Activated CD4-positive, alpha-beta T cell treated with anti-CD3 and anti-CD28 coated beads, Interleukin-2, amount 10 ng/mL, durations not matched to agents 7 days and 5 days (primary cell): ENCODE measurements at regions not wholly inside any gene's neighbourhood (a gene's known extent, or its start where the extent isn't known, plus 50 kb on each side); places are given as distances from the start of the nearest gene placed in this dataset.
"Not testable (repeated sequence)": the region's sequence is repeated elsewhere in the genome, so short reads cannot be mapped to it uniquely, and the experiment has no call there.

Experiments
- CTCF ChIA-PET: fragments of 350-600 bp; sonication (Branson Sonifier 250); formaldehyde crosslinking; loops from one replicate; lab custom pipeline; 2021; ENCODE audit warnings: antibody characterized with exemption; lab: Charles Lee
- POLR2A ChIA-PET: fragments of 350-600 bp; sonication (Branson Sonifier 250); formaldehyde crosslinking; loops from one replicate; lab custom pipeline; 2021; ENCODE audit warnings: antibody characterized with exemption; lab: Charles Lee
- DNase-seq: peaks from one replicate; pipeline ENCODE4 v3.0.0-alpha.2; 2020
- H3K27ac Mint-ChIP-seq: one replicate; pipeline ENCODE4 v1.8.0; 2021; ENCODE audit warnings: mild to moderate bottlenecking, moderate library complexity, mixed read lengths
- H3K27me3 Mint-ChIP-seq: one replicate; pipeline ENCODE4 v1.8.0; 2021; ENCODE audit warnings: mixed read lengths
- H3K36me3 Mint-ChIP-seq: one replicate; pipeline ENCODE4 v1.8.0; 2021; ENCODE audit warnings: low read depth, mixed read lengths
- H3K4me1 Mint-ChIP-seq: one replicate; pipeline ENCODE4 v1.8.0; 2021; ENCODE audit warnings: mixed read lengths
- H3K4me3 Mint-ChIP-seq: one replicate; pipeline ENCODE4 v1.8.0; 2021; ENCODE audit warnings: mild to moderate bottlenecking, moderate library complexity, mixed read lengths
- H3K9me3 Mint-ChIP-seq: one replicate; pipeline ENCODE4 v1.8.0; 2021; ENCODE audit warnings: mixed read lengths

DNA sequence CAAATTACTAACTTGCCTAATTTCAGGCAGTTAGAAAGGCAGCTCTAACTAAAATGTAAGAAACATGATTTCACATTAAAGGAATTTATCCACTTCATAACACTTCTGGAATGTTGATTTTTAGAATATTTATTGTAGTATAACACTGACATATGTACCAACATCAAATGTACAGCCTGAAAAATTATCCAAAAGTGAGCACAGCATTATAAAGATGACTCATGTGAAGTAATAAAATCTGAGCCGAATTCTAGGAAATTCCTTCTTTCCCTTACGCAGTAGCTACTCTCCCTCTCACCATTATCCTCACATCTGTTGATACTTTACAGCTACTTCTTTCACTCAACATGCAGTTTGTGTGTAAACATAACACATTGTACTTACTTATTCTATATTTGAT lies 610.6 kb downstream of the ZWINT start:
- DNase-seq, result no peak
- CTCF ChIA-PET, result no interaction called here
- POLR2A ChIA-PET, result no interaction called here
- Mint-ChIP-seq H3K27me3 (no peaks in the 10 kb centered on the region), H3K36me3 (no peaks in the 10 kb centered on the region), H3K27ac (no peak overlapping the region), H3K9me3 (no peaks in the 10 kb centered on the region), H3K4me1 (no peaks in the 10 kb centered on the region), H3K4me3 (no peak overlapping the region)

- Mint-ChIP-seq H3K9me3 (no peaks in the 10 kb centered on the region), H3K27ac (no peak overlapping the region), H3K4me3 (no peak overlapping the region), H3K27me3 (no peaks in the 10 kb centered on the region), H3K4me1 (no peaks in the 10 kb centered on the region), H3K36me3 (no peaks in the 10 kb centered on the region)
- CTCF ChIA-PET, result no interaction called here
- no peak for DNase-seq
- POLR2A ChIA-PET, result no interaction called here
Measured at GRCh38 chr10:55747244-55747643, 613.8 kb downstream of the ZWINT start.

DNA sequence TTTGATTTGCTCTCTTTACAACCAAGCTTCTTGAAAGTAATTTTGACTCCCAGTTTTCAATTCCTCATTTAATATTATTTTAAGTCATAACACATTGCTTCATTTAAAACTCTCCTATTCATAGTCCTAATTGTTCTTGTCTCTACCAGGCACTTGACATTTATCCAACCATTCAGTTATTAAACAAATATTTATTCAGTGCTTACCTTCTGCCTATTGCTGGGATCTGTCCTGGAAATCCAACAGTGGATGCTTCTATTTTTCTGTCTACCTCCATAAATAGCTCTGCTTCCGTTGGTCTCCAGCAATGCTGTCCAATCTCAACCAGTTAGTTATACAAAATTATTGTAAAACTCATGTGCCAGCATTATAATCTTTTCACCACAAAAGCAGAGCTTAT lies 615.1 kb downstream of the ZWINT start:
- no peak for DNase-seq
- Mint-ChIP-seq H3K9me3 (no peaks in the 10 kb centered on the region), H3K4me3 (no peak overlapping the region), H3K36me3 (no peaks in the 10 kb centered on the region), H3K4me1 (no peaks in the 10 kb centered on the region), H3K27ac (no peak overlapping the region), H3K27me3 (no peaks in the 10 kb centered on the region)
- POLR2A ChIA-PET, result no interaction called here
- CTCF ChIA-PET, result no interaction called here

DNA sequence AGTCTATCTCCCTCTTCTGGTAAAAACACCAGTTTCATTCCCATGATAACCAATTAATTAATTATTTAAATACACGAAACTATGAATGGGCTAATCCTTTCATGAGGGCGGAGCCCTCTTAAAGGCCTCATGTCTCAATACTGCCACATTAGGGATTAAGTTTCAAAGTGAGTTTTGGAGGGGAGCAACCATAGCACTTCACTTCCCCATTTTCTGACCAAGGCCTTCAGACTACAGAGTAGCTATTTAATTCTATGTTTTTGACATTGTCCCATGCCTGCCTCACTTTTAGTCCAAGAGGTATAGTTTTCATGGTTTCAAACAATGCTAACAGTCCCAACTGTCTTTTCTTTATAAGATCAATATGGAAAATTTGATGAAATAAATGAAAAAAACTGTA lies 618.6 kb downstream of the ZWINT start:
- no peak overlapping the region for H3K27ac Mint-ChIP-seq
- H3K4me1 Mint-ChIP-seq, result no peaks in the 10 kb centered on the region
- POLR2A ChIA-PET, result no interaction called here
- H3K9me3 Mint-ChIP-seq, result no peaks in the 10 kb centered on the region
- no peak overlapping the region for H3K4me3 Mint-ChIP-seq
- no peaks in the 10 kb centered on the region for H3K36me3 Mint-ChIP-seq
- CTCF ChIA-PET, result no interaction called here
- H3K27me3 Mint-ChIP-seq, result no peaks in the 10 kb centered on the region
- no peak for DNase-seq

DNA sequence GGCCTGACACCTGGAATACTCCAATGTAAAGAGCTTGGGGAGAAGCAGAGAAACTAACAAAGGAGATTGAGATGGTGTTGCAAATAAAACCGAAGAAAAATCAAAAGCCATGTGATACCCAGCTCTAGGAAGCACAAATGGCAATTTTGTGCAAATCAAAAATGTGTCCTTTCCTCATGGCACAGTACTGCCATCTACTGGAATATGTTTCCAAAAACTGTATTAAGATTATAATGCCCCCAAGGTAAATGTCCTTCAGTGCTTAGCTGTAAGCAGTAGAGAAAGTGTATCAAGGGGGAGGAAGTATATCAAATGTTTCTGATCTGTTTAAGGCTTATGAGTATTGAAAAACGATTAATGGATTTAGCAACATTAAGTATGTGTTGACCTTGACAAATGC lies 620.3 kb downstream of the ZWINT start:
- H3K36me3 Mint-ChIP-seq, H3K4me1 Mint-ChIP-seq, DNase-seq, H3K27me3 Mint-ChIP-seq, POLR2A ChIA-PET, H3K4me3 Mint-ChIP-seq, H3K27ac Mint-ChIP-seq, CTCF ChIA-PET, H3K9me3 Mint-ChIP-seq: not testable (repeated sequence)

- Mint-ChIP-seq H3K27me3 (no peaks in the 10 kb centered on the region), H3K36me3 (no peaks in the 10 kb centered on the region), H3K4me1 (no peaks in the 10 kb centered on the region), H3K27ac (no peak overlapping the region), H3K9me3 (no peaks in the 10 kb centered on the region), H3K4me3 (no peak overlapping the region)
- POLR2A ChIA-PET, result no interaction called here
- CTCF ChIA-PET, result no interaction called here
- DNase-seq, result no peak
Measured at GRCh38 chr10:55740110-55740509, 620.9 kb downstream of the ZWINT start.

- Mint-ChIP-seq H3K36me3 (no peaks in the 10 kb centered on the region), H3K9me3 (no peaks in the 10 kb centered on the region), H3K4me3 (no peak overlapping the region), H3K27ac (no peak overlapping the region), H3K27me3 (no peaks in the 10 kb centered on the region), H3K4me1 (no peaks in the 10 kb centered on the region)
- POLR2A ChIA-PET, result no interaction called here
- DNase-seq, result no peak
- CTCF ChIA-PET, result no interaction called here
Measured at GRCh38 chr10:55734112-55734511, 626.9 kb downstream of the ZWINT start.

- no peak overlapping the region for H3K27ac Mint-ChIP-seq
- H3K4me1 Mint-ChIP-seq, result no peaks in the 10 kb centered on the region
- no peak for DNase-seq
- ChIA-PET POLR2A (no interaction called here), CTCF (no interaction called here)
- H3K36me3 Mint-ChIP-seq, result no peaks in the 10 kb centered on the region
- H3K9me3 Mint-ChIP-seq, result no peaks in the 10 kb centered on the region
- H3K27me3 Mint-ChIP-seq, result no peaks in the 10 kb centered on the region
- no peak overlapping the region for H3K4me3 Mint-ChIP-seq
Measured at GRCh38 chr10:55704950-55705349, 656.1 kb downstream of the ZWINT start.

GRCh38 chr10:55668326-55668922 lies 692.6 kb downstream of the ZWINT start:
- H3K4me1 Mint-ChIP-seq, result no peaks in the 10 kb centered on the region
- H3K27me3 Mint-ChIP-seq, result no peaks in the 10 kb centered on the region
- no peak for DNase-seq
- no peak overlapping the region for H3K4me3 Mint-ChIP-seq
- CTCF ChIA-PET, result interaction anchor here (0.6 kb wide), 1 partner anchor 41 kb away, joined by 4 read pairs; no protein-coding TSS in a partner anchor
- peaks cover 6% of the 10 kb centered on the region for H3K9me3 Mint-ChIP-seq
- H3K27ac Mint-ChIP-seq, result no peak overlapping the region
- POLR2A ChIA-PET, result no interaction called here
- H3K36me3 Mint-ChIP-seq, result no peaks in the 10 kb centered on the region

DNA sequence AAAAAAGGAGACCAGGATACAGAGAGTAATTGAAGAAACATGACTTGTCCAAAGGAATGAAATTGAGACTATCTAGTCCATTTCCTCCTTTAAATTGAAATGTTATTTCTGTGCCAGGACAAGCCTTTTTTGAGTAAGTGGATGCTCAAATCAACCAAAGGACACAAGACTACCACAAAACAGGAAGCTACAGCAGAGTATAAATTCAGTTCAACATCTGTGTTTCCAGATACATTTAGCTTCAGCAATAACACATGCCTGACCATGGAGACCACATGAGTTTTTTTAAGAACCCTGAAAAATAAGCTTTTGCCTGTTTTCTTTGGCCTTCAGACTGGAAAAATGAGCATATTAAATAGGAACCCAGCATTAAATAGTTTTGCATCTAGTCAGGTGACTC lies 707.5 kb downstream of the ZWINT start:
- no peak for DNase-seq
- Mint-ChIP-seq H3K4me3 (no peak overlapping the region), H3K27ac (no peak overlapping the region), H3K9me3 (no peaks in the 10 kb centered on the region), H3K27me3 (no peaks in the 10 kb centered on the region), H3K36me3 (no peaks in the 10 kb centered on the region), H3K4me1 (no peaks in the 10 kb centered on the region)
- POLR2A ChIA-PET, result no interaction called here
- CTCF ChIA-PET, result no interaction called here

DNA sequence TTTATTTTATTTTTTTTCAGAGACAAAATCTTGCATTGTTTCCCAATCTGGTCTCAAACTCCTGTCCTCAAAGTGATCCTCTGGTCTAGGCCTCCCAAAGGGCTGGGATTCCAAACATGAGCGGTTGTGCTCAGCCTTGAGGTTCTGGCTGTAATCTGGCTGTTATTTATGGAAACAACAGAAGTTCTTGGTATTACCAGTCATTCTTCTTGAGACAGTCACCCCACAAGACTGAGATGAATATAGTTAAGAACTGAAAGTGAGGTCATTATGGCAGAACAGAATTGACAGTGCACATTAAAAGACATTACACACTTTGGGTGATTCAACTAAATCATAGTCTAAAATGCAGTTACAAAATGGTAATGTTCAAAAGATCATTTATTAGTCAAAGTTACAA lies 719.5 kb downstream of the ZWINT start:
- Mint-ChIP-seq H3K27ac (no peak overlapping the region), H3K9me3 (no peaks in the 10 kb centered on the region), H3K4me1 (no peaks in the 10 kb centered on the region), H3K36me3 (no peaks in the 10 kb centered on the region), H3K4me3 (no peak overlapping the region), H3K27me3 (no peaks in the 10 kb centered on the region)
- CTCF ChIA-PET, result no interaction called here
- no peak for DNase-seq
- POLR2A ChIA-PET, result no interaction called here

DNA sequence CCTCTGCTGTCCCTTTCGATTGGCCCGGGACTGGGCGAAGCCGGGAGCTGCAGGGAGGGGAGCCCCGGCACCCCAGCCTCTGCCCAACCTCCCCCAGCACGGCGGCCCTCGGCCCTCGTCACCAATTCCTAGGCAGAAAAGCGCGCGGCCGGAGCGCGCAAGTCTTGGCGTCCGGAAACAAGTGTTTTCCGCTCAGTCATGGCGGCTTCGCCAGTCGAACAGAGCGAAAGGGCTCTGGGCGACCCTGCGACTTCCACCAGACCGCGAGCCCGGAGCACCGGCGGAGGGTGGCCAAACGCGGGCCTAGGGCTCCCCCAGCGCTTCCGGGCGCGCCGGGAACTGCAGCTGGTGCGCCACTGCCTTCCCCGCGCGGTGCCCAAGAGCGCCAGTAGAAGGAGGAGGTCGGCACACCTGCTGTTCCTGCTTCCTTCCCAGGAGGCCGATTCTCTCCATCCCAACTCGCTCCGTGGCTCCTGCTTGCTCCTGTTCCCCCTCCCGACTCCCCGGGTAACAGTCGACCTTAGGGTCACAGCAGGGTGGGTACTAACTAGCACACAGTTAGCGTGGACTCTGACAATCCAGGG lies 729.9 kb downstream of the ZWINT start:
- DNase-seq, result no peak
- Mint-ChIP-seq H3K27ac (no peak overlapping the region), H3K4me1 (peaks cover 10% of the 10 kb centered on the region), H3K4me3 (peak overlapping the region; percentile 53), H3K36me3 (no peaks in the 10 kb centered on the region), H3K27me3 (peaks cover 36% of the 10 kb centered on the region), H3K9me3 (peaks cover 2% of the 10 kb centered on the region)
- ChIA-PET CTCF (no interaction called here), POLR2A (no interaction called here)

GRCh38 chr10:55630491-55631056 lies 730.5 kb downstream of the ZWINT start:
- peaks cover 2% of the 10 kb centered on the region for H3K9me3 Mint-ChIP-seq
- peaks cover 10% of the 10 kb centered on the region for H3K4me1 Mint-ChIP-seq
- H3K27me3 Mint-ChIP-seq, result peaks cover 38% of the 10 kb centered on the region
- no peak overlapping the region for H3K27ac Mint-ChIP-seq
- H3K36me3 Mint-ChIP-seq, result no peaks in the 10 kb centered on the region
- no peak overlapping the region for H3K4me3 Mint-ChIP-seq
- DNase-seq, result no peak
- POLR2A ChIA-PET, result no interaction called here
- CTCF ChIA-PET, result no interaction called here
